ENCODE measurements at regions not wholly inside any gene's neighbourhood (a gene's known extent, or its start where the extent isn't known, plus 50 kb on each side); places are given as distances from the start of the nearest gene placed in this dataset.

- no peaks in the 10 kb centered on the region for H3K27me3 ChIP-seq (ENCODE audit: control insufficient read depth in 4 of 4, insufficient read depth in 4 of 4, low read length in 3 of 4)
- TF ChIP-seq SP1 (IDR thresholded peaks at IDR 0.05) (no peak), TAF1 (conservative IDR thresholded peaks at IDR 0.05) (no peak), YY1 (IDR thresholded peaks at IDR 0.05) (no peak), MAX (IDR thresholded peaks at IDR 0.05) (no peak), RXRA (IDR thresholded peaks at IDR 0.05) (no peak), ZBTB33 (IDR thresholded peaks at IDR 0.05) (no peak), GABPA (IDR thresholded peaks at IDR 0.05 in 1 of 2, conservative IDR thresholded peaks at IDR 0.05 in 1 of 2) (no peak), NR2F2 (IDR thresholded peaks at IDR 0.05) (no peak)
- no peak overlapping the region for H3K27ac ChIP-seq (ENCODE audit: low read depth in 1 of 2, low read length in 2 of 2)
- no peak overlapping the region for H3K4me3 ChIP-seq (ENCODE audit: low read depth in 1 of 3, low read length in 3 of 3)
- no peaks in the 10 kb centered on the region for H3K36me3 ChIP-seq (ENCODE audit: control insufficient read depth in 4 of 4, insufficient read depth in 3 of 4, low read depth in 1 of 4, low read length in 3 of 4)
- no peak overlapping the region for H3K9ac ChIP-seq (ENCODE audit: low read depth in 1 of 2, low read length in 2 of 2)
- 91% methylated on average over 2 of the region's 2 CpGs for WGBS
- H3K4me1 ChIP-seq (ENCODE audit: control insufficient read depth in 4 of 4, insufficient read depth in 4 of 4, low read length in 3 of 4): peaks cover 0 to 19% (median 10%) of the 10 kb centered on the region in 4 donors
- H3K9me3 ChIP-seq (ENCODE audit: control insufficient read depth in 4 of 4, low read length in 3 of 4): no peaks in the 10 kb centered on the region
- no peak for DNase-seq (ENCODE audit: low spot score)
These were observed 187.9 kb downstream of the TENT5A start for GRCh38 chr6:81564470-81565068.

GRCh38 chr6:81562169-81562568, 190.3 kb downstream of the TENT5A start:
- 23% methylated on average over 2 of the region's 2 CpGs for WGBS
- no peak overlapping the region for H3K27ac ChIP-seq (ENCODE audit: low read depth in 1 of 2, low read length in 2 of 2)
- TF ChIP-seq RXRA (IDR thresholded peaks at IDR 0.05) (no peak), FOXA1 (IDR thresholded peaks at IDR 0.05) (no peak), JUND (IDR thresholded peaks at IDR 0.05) (peak in 1 of 2 donors; percentile 30), SP1 (IDR thresholded peaks at IDR 0.05) (no peak), ATF3 (IDR thresholded peaks at IDR 0.05) (no peak), RAD21 (IDR thresholded peaks at IDR 0.05) (no peak), FOXA2 (IDR thresholded peaks at IDR 0.05) (no peak), NR2F2 (IDR thresholded peaks at IDR 0.05) (no peak), HNF4A (conservative IDR thresholded peaks at IDR 0.05) (peak; percentile 10 to 11), HNF4G (IDR thresholded peaks at IDR 0.05) (no peak), TAF1 (conservative IDR thresholded peaks at IDR 0.05) (no peak), YY1 (IDR thresholded peaks at IDR 0.05) (no peak)

GRCh38 chr6:81561731-81562130, 190.8 kb downstream of the TENT5A start:
- Histone ChIP-seq H3K27ac (ENCODE audit: low read depth in 1 of 2, low read length in 2 of 2) (no peak overlapping the region), H3K4me1 (ENCODE audit: control insufficient read depth in 4 of 4, insufficient read depth in 4 of 4, low read length in 3 of 4) (peaks cover 0 to 19% (median 10%) of the 10 kb centered on the region in 4 donors), H3K27me3 (ENCODE audit: control insufficient read depth in 4 of 4, insufficient read depth in 4 of 4, low read length in 3 of 4) (no peaks in the 10 kb centered on the region), H3K4me3 (ENCODE audit: low read depth in 1 of 3, low read length in 3 of 3) (no peak overlapping the region), H3K9ac (ENCODE audit: low read depth in 1 of 2, low read length in 2 of 2) (no peak overlapping the region), H3K9me3 (ENCODE audit: control insufficient read depth in 4 of 4, low read length in 3 of 4) (no peaks in the 10 kb centered on the region), H3K36me3 (ENCODE audit: control insufficient read depth in 4 of 4, insufficient read depth in 3 of 4, low read depth in 1 of 4, low read length in 3 of 4) (no peaks in the 10 kb centered on the region)
- no peak for DNase-seq (ENCODE audit: low spot score)
- WGBS: 77% methylated on average over 2 of the region's 2 CpGs
- no peak for TF ChIP-seq NR2F2 (IDR thresholded peaks at IDR 0.05)
- TF ChIP-seq GABPA (IDR thresholded peaks at IDR 0.05 in 1 of 2, conservative IDR thresholded peaks at IDR 0.05 in 1 of 2): no peak
- TF ChIP-seq SP1 (IDR thresholded peaks at IDR 0.05): no peak
- TF ChIP-seq FOXA1 (IDR thresholded peaks at IDR 0.05): no peak
- no peak for TF ChIP-seq CTCF (IDR thresholded peaks at IDR 0.05; ENCODE audit: low read depth, low read length, missing input control)
- TF ChIP-seq FOXA2 (IDR thresholded peaks at IDR 0.05): no peak
- TF ChIP-seq MAX (IDR thresholded peaks at IDR 0.05): no peak

More at GRCh38 chr6:81562169-81562568, 190.3 kb downstream of the TENT5A start:
- Histone ChIP-seq H3K27me3 (ENCODE audit: control insufficient read depth in 4 of 4, insufficient read depth in 4 of 4, low read length in 3 of 4) (no peaks in the 10 kb centered on the region), H3K4me1 (ENCODE audit: control insufficient read depth in 4 of 4, insufficient read depth in 4 of 4, low read length in 3 of 4) (peaks cover 0 to 19% (median 10%) of the 10 kb centered on the region in 4 donors), H3K4me3 (ENCODE audit: low read depth in 1 of 3, low read length in 3 of 3) (no peak overlapping the region), H3K36me3 (ENCODE audit: control insufficient read depth in 4 of 4, insufficient read depth in 3 of 4, low read depth in 1 of 4, low read length in 3 of 4) (no peaks in the 10 kb centered on the region), H3K9me3 (ENCODE audit: control insufficient read depth in 4 of 4, low read length in 3 of 4) (no peaks in the 10 kb centered on the region), H3K9ac (ENCODE audit: low read depth in 1 of 2, low read length in 2 of 2) (no peak overlapping the region)
- no peak for DNase-seq (ENCODE audit: low spot score)
